Endodermal cell (in vitro differentiated cells): ENCODE measurements at regions not wholly inside any gene's neighbourhood (a gene's known extent, or its start where the extent isn't known, plus 50 kb on each side); places are given as distances from the start of the nearest gene placed in this dataset.

Source experiments
- DNase-seq: peaks from one replicate; pipeline ENCODE4 v3.0.0-alpha.2; 2017
- H3K27ac ChIP-seq: 2 replicates; pipeline ENCODE4 v1.5.1; 2013; ENCODE audit warnings: mild to moderate bottlenecking, low read depth, low read length, moderate library complexity
- H3K27me3 ChIP-seq: 2 replicates; pipeline ENCODE4 v1.6.1; 2013; ENCODE audit warnings: mild to moderate bottlenecking, low read length, moderate library complexity; ENCODE audit not compliant: insufficient read depth, control insufficient read depth, poor library complexity, severe bottlenecking
- H3K36me3 ChIP-seq: 2 replicates; pipeline ENCODE4 v1.7.0; 2013; ENCODE audit warnings: mild to moderate bottlenecking, low read length, moderate library complexity; ENCODE audit not compliant: control insufficient read depth, insufficient read depth
- H3K4me1 ChIP-seq: one replicate; pipeline ENCODE4 v1.7.0; 2013; ENCODE audit warnings: low read length; ENCODE audit not compliant: control insufficient read depth, insufficient read depth
- H3K4me3 ChIP-seq: 2 replicates; pipeline ENCODE4 v1.5.1; 2013; ENCODE audit warnings: mild to moderate bottlenecking, low read length, moderate library complexity
- H3K9ac ChIP-seq: 2 replicates; pipeline ENCODE4 v1.6.1; 2013; ENCODE audit warnings: mild to moderate bottlenecking, low read length, moderate library complexity; ENCODE audit not compliant: poor library complexity, severe bottlenecking; ENCODE audit errors: extremely low read depth
- H3K9me3 ChIP-seq: 2 replicates; pipeline ENCODE4 v1.6.1; 2013; ENCODE audit warnings: mild to moderate bottlenecking, low read length, moderate library complexity; ENCODE audit not compliant: control insufficient read depth
- H3K27ac Mint-ChIP-seq: 2 replicates; pipeline ENCODE4 v1.8.0; 2020; ENCODE audit warnings: mixed read lengths
- H3K27me3 Mint-ChIP-seq: 2 replicates; pipeline ENCODE4 v1.8.0; 2021; ENCODE audit warnings: mild to moderate bottlenecking, mixed read lengths; ENCODE audit not compliant: insufficient read depth
- H3K36me3 Mint-ChIP-seq: 2 replicates; pipeline ENCODE4 v1.8.0; 2020; ENCODE audit warnings: low read depth, mixed read lengths
- H3K4me1 Mint-ChIP-seq: 2 replicates; pipeline ENCODE4 v1.8.0; 2020; ENCODE audit warnings: mixed read lengths
- H3K4me3 Mint-ChIP-seq: 2 replicates; pipeline ENCODE4 v1.8.0; 2020; ENCODE audit warnings: mild to moderate bottlenecking, moderate library complexity, mixed read lengths
- H3K9me3 Mint-ChIP-seq: 2 replicates; pipeline ENCODE4 v1.8.0; 2020; ENCODE audit warnings: mild to moderate bottlenecking, mixed read lengths
- WGBS, 2 experiments: methylation state at CpG; one replicate each; pipeline versions ENCODE4 v1.1.5 to v1.1.7; 2013; ENCODE audit warnings: missing lambda C conversion rate in 2 of 2, mixed read lengths in 1 of 2; ENCODE audit not compliant: insufficient coverage in 1 of 2, insufficient read length in 1 of 2; 5-methylcytosine and 5-hydroxymethylcytosine counted together
- TF ChIP-seq, protein P1 (sequence below): fragments of 200-600 bp; sonication (generic); conservative IDR thresholded peaks from 2 replicates; pipeline ENCODE4 v1.5.0; 2021; ENCODE audit warnings: antibody characterized with exemption, mild to moderate bottlenecking

DNA sequence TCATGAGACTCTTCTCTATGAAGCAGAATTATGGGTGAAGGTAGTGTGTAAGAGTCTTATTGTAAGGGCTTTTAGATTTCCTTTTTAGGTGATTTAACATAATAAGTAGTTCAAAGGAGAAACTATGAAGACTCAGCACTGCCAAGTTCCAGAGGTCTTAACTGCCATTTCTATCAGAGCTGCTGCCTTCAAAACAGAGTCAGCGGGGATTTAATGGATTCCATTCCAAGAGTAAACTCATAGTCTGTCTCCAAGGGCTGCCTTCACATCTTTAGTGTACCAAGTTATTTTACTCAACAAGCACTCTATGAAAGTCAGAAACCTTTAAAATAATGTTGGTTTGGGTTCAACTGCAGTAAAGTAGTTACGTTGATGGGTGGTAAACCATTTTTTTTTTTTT lies 289.6 kb upstream of the HTR2A start:
- no peaks in the 10 kb centered on the region for H3K4me1 ChIP-seq
- no peak for DNase-seq
- no peaks in the 10 kb centered on the region for H3K27me3 Mint-ChIP-seq
- 89 to 100% methylated on average over 1 of the region's 2 CpGs for WGBS, 2 experiments
- H3K4me1 Mint-ChIP-seq = no peaks in the 10 kb centered on the region
- no peak overlapping the region for H3K4me3 ChIP-seq
- no peak overlapping the region for H3K27ac Mint-ChIP-seq
- no peak overlapping the region for H3K4me3 Mint-ChIP-seq
- H3K27me3 ChIP-seq = no peaks in the 10 kb centered on the region
- no peaks in the 10 kb centered on the region for H3K36me3 Mint-ChIP-seq
- no peak overlapping the region for H3K9ac ChIP-seq
- no peaks in the 10 kb centered on the region for H3K9me3 ChIP-seq
- H3K9me3 Mint-ChIP-seq = no peaks in the 10 kb centered on the region
- no peaks in the 10 kb centered on the region for H3K36me3 ChIP-seq
- TF ChIP-seq, protein P1, sequence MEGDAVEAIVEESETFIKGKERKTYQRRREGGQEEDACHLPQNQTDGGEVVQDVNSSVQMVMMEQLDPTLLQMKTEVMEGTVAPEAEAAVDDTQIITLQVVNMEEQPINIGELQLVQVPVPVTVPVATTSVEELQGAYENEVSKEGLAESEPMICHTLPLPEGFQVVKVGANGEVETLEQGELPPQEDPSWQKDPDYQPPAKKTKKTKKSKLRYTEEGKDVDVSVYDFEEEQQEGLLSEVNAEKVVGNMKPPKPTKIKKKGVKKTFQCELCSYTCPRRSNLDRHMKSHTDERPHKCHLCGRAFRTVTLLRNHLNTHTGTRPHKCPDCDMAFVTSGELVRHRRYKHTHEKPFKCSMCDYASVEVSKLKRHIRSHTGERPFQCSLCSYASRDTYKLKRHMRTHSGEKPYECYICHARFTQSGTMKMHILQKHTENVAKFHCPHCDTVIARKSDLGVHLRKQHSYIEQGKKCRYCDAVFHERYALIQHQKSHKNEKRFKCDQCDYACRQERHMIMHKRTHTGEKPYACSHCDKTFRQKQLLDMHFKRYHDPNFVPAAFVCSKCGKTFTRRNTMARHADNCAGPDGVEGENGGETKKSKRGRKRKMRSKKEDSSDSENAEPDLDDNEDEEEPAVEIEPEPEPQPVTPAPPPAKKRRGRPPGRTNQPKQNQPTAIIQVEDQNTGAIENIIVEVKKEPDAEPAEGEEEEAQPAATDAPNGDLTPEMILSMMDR = no peak
- no peak overlapping the region for H3K27ac ChIP-seq

DNA sequence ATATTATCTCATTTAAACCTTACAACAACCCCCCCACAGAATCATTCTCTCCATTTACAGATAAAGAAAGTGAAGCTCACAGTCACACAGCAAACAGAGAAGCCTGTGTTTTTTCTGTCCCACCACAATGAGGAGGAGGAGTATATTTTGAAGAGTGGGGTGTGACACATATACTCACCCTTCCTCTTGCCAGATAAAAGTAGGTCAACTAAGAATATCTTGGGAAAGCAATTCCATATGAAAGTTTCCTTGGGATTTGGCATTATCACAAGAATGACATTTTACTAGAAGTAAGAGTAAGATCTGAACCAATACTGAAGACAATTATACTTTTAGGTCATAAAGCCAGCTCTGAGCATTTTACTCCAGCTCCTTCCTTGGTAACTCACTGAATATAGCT lies 287.5 kb upstream of the HTR2A start:
- TF ChIP-seq, protein P1 = no peak
- no peak overlapping the region for H3K4me3 Mint-ChIP-seq
- no peaks in the 10 kb centered on the region for H3K36me3 ChIP-seq

DNA sequence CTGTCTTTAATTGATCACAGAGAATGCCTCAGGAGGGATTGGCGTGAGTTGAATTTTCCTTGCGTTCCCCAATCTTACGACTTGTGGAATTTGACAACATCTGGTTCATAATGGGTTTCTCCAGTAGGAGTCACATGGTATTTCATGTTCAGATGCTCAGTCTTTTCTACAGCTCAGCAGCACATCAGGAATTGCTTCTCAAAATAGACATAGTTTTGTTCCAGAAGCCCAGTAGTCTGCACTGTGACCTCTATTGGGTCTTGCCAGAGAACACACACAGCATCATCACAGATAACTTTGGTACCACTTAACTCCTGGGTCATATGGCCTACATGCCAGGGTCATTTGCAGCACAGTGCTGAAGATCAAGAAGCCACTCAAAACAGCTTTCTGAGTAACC lies 282.5 kb upstream of the HTR2A start:
- Histone ChIP-seq H3K9me3 (no peaks in the 10 kb centered on the region), H3K9ac (no peak overlapping the region), H3K36me3 (no peaks in the 10 kb centered on the region), H3K27ac (no peak overlapping the region), H3K4me3 (no peak overlapping the region), H3K27me3 (no peaks in the 10 kb centered on the region), H3K4me1 (no peaks in the 10 kb centered on the region)
- 93 to 94% methylated on average over 3 of the region's 3 CpGs for WGBS, 2 experiments
- no peaks in the 10 kb centered on the region for H3K4me1 Mint-ChIP-seq
- no peak overlapping the region for H3K27ac Mint-ChIP-seq
- no peaks in the 10 kb centered on the region for H3K9me3 Mint-ChIP-seq
- DNase-seq = no peak
- H3K27me3 Mint-ChIP-seq = no peaks in the 10 kb centered on the region
- H3K36me3 Mint-ChIP-seq = no peaks in the 10 kb centered on the region
- H3K4me3 Mint-ChIP-seq = no peak overlapping the region
- TF ChIP-seq, protein P1 = no peak

More for the DNA sequence above, 287.5 kb upstream of the HTR2A start:
- no peak overlapping the region for H3K27ac ChIP-seq
- no peaks in the 10 kb centered on the region for H3K4me1 ChIP-seq
- H3K9me3 ChIP-seq = no peaks in the 10 kb centered on the region
- Mint-ChIP-seq H3K4me1 (no peaks in the 10 kb centered on the region), H3K36me3 (no peaks in the 10 kb centered on the region), H3K9me3 (no peaks in the 10 kb centered on the region), H3K27me3 (no peaks in the 10 kb centered on the region), H3K27ac (no peak overlapping the region)
- H3K4me3 ChIP-seq = no peak overlapping the region
- no peak overlapping the region for H3K9ac ChIP-seq
- H3K27me3 ChIP-seq = no peaks in the 10 kb centered on the region
- no peak for DNase-seq
